Loucy (cell line): ENCODE measurements at regions not wholly inside any gene's neighbourhood (a gene's known extent, or its start where the extent isn't known, plus 50 kb on each side); places are given as distances from the start of the nearest gene placed in this dataset.

ENCODE experiments used
- EZH2phosphoT487 ChIP-seq: fragments of 200-600 bp; IDR thresholded peaks from 2 replicates; pipeline ENCODE4 v1.6.1; 2018; ENCODE audit warnings: antibody characterized with exemption, mild to moderate bottlenecking, moderate library complexity, borderline replicate concordance
- TF ChIP-seq, protein P1 (sequence below): fragments of 200-600 bp; sonication (generic); conservative IDR thresholded peaks from 2 replicates; pipeline ENCODE4 v1.5.1; 2014; ENCODE audit warnings: mild to moderate bottlenecking, antibody characterized with exemption, low read length

DNA sequence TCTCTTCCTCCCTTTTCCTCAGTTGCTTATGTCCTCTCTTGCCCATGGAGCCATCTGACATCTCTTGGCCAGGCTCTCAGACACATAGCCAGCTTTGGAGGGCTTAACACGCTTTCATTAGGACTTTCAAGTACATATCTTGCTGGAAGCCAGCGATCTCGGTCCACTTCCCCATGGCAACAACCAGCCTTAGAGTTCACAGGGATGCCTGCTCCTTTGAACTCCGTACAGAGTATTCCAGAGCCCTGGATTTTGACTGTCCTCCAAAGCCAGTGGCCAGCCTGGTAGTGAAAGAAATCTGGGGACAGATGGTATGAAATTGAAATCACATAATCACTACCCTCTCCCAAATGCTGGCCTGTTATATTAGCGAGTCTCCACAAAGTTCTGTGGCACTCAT is 370.5 kb upstream of the NPVF start:
- TF ChIP-seq, protein P1, sequence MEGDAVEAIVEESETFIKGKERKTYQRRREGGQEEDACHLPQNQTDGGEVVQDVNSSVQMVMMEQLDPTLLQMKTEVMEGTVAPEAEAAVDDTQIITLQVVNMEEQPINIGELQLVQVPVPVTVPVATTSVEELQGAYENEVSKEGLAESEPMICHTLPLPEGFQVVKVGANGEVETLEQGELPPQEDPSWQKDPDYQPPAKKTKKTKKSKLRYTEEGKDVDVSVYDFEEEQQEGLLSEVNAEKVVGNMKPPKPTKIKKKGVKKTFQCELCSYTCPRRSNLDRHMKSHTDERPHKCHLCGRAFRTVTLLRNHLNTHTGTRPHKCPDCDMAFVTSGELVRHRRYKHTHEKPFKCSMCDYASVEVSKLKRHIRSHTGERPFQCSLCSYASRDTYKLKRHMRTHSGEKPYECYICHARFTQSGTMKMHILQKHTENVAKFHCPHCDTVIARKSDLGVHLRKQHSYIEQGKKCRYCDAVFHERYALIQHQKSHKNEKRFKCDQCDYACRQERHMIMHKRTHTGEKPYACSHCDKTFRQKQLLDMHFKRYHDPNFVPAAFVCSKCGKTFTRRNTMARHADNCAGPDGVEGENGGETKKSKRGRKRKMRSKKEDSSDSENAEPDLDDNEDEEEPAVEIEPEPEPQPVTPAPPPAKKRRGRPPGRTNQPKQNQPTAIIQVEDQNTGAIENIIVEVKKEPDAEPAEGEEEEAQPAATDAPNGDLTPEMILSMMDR = no peak
- no peak for TF ChIP-seq EZH2phosphoT487
